HG03159 (cell line): ENCODE measurements at regions not wholly inside any gene's neighbourhood (a gene's known extent, or its start where the extent isn't known, plus 50 kb on each side); places are given as distances from the start of the nearest gene placed in this dataset.
A peak's percentile ranks its signal among the peaks of the same experiment; 100 is the strongest.

Experiments used
- ATAC-seq: cut with Tn5 transposase; IDR thresholded peaks from one replicate; pipeline ENCODE4 v1.9.1; 2021; ENCODE audit warnings: mild to moderate bottlenecking, moderate library complexity; ENCODE audit not compliant: unreplicated experiment

DNA sequence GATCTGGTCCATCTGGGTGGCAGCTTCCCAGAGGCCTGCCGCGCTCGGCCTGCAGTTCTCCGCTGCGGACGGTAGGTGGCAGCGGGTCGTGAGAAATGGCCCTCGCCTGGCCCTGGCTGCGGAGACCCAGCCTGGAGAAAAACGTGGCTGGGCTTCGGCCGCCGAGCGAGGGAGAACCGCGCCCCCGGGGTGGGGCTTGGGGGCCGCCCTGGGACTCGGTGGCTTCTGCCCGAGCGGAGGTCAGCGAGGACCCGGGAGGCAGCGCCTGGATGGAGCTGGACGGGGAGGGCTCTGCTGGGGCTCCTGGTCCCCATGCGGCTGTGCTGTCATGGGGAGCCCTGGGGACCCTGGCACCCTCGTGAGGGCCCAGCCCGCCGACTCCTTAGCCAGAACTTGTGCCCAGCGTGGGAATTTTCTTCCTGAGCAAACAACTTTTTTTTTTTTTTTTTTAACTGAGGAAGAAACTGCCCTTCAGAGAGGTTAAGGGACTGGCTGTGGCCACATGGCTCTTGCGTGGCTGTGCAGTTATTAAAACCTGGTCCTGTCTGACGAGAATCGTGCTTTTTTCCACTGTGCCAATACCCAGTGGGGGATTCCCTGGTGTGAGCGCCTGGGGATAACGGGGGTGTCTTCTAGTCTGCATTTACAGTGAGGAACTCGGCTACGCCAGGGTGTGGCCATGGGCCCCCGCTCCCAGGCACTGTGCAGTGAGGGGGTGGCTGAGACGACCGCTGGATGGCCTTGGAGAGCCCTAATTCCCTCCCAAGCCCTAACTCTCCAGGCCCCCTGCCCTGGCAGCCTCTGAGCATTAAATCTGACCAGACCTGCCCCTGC, 535.6 kb downstream of the INSC start:
- ATAC-seq = peak; percentile 98

- ATAC-seq = no peak
Observed at GRCh38 chr11:15651033-15651432, 536.3 kb downstream of the INSC start.

DNA sequence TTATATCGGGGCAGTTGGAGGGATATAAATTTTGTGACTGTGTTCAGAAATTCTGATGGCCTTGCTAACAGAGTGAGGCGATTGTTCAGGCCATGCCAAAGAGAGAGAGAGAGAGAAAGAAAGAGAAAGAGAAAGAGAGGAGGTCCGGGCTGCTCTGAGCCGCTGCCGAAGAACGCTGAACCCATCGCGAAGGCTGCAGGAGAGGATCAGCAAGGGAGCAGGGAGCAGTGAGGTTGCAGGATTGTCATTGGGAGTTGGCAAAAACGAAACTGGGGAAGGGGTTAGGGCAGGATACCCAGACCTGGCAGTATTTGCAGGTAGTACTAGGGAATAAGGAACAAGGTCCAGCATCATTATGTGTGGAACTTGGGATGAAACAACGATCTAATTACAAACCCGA, 537.1 kb downstream of the INSC start:
- no peak for ATAC-seq

DNA sequence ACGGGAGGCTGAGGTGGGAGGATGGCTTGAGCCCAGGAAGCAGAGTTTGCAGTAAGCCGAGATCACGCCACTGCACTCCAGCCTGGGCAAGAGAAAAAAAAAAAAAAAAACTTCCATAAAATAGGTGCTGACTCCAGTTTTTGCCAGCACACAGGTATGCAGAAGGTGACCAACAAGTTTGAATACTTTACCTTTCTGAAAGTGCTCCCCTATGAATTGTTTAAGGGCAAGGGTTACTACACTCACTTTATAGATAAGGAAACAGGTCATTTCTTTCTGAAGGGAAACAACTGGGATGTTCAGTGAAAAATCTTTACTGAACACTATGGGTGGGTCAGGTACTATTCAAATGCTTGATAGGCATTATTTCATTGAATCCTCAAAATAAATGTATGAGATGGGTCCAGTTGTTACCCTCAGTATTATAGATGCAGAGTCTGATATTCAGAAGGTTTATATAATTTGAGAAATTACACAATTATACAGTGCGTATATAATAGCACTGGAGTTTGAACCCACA, 538.5 kb downstream of the INSC start:
- ATAC-seq = no peak

DNA sequence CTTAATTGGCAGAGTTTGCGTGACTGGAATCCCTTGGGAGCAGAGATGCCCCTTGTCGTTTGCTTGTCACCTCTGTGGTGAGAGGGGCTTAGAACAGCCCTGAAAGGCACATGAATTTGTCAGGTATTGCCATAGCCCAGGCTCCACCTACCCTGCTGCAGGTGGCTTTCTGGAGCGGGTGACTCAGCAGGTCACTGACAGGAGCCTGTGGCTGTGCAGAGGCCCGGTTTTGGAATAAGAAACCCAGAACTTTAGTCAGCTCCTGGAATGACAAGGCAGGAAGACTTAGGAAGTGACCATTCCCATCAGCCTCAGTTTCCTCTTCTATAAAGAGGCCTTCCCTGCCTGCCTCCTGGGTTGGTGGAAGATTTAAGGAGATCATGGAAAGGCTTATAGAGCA, 539.7 kb downstream of the INSC start:
- no peak for ATAC-seq

DNA sequence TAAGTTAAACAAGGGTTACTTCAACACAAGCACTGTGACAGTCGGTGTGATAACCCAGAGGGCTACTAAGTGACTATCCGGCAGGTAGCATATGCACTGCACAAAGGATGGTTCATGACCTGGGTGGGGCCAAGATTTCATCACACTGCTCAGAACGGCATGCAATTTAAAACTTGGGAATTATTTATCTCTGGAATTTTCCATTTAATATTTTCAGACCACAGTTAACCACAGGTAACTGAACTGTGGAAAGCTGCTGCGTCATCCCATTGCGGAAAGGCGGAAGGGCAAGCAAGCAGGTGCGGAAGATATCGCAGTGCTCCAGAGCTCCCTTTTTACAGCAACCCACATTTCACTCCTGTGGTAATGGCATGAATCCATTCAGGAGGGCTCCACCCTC, 540.8 kb downstream of the INSC start:
- no peak for ATAC-seq

DNA sequence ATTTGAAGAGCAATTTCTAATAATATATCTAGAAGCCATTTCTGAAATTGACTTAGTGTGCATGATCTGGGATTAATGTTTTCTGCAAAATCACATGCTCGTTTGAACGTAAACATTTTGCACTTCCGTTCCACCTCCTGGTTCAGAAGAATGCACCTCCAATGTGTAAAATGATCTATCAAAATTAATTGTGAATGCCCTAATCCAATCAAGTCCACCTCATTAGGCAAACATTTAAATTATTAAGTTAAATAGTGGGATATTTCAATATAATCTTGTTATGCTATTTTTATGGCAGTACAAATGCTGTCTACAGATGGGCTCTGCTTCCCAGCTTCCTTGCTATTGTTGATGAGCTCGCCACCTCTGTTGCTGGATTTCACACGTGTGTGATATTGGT, 542.5 kb downstream of the INSC start:
- no peak for ATAC-seq

DNA sequence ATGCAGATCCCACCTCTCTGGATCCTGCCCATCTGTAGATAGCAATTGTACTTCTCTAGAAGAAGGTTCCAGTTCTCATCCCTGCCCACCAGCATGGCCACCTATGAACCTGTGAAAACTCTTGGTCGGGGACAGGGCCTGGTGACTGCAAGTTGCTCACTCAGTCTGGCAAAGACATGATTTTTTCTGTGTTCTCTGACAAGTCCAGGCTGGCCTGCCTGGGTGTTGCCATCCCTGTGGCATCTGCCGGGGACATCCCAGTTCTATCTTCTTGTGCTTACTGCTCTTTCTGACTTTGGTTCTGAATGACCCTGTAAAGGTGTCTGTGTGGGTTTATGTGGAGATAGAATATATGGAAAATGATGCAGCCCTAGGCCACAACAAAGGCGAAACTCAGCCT, 545.8 kb downstream of the INSC start:
- ATAC-seq = no peak

DNA sequence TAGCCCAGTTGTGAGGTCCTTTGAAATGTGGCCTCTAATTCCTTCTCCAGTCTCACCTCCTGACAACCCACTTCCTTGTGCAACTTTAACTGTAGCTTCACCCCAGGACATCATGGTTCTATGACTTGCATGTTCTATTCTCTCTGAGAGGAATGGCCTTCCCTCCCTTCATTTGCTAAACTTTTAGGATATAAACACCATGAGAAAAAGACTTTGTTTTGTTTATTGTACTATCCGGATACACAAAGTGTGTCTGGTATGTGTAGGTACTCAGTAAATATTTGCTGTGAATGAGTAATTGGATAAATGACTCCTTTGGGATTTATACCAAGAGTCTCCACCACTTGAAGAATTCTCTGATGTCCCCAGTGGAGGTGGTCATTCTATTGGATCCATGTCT, 547.6 kb downstream of the INSC start:
- ATAC-seq = no peak

DNA sequence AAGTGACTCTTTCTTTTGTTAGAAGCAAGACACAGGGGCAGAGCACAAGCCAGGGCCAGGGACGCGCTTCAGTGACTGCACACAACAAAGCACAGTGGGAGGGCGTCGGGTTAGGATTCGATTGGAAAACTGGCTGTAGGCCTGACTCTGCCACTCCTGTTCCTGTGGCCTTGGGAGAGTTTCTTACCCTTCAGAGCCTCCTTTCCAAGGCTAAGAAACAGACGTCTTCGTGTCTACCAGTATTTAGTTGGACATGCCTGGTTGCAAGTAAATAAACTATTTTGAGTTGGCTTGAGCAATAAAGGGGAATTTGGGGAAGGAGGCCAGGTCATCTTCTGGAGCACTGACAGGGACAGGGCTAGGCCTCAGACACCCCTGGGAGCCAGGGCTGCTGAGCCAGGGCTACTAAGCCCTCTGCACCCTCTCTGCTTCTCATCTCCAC, 549.1 kb downstream of the INSC start:
- ATAC-seq = no peak

- ATAC-seq = no peak
Observed at GRCh38 chr11:15665368-15665871, 550.7 kb downstream of the INSC start.

DNA sequence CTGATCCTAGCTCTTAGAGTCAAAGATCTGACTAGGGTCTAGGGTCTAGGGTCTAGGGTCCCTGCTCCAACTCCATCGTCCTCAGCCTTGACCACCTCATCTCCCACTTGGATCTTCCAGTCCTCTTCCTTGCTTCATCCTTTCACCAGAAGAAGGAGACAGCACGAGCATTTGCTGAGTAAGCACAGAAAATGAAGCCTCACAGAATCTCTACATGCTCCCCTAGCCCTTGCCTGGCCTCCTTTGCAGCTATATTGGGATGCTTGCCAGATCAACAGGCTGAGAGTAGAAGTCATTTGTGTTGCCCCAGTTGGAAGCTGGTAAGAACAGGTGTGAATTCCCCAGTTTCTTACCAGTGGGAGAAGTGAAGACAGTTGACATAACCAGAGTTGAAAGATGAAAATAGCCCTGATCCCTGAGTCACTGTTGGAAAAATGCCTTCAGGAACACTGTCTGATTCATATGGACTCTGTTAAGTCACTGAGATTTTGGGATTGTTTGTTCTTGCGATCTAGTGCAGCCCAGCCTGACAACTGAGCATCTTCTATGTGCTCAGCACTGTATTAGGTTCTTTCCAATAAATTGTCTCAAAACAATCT, 552.5 kb downstream of the INSC start:
- no peak for ATAC-seq

DNA sequence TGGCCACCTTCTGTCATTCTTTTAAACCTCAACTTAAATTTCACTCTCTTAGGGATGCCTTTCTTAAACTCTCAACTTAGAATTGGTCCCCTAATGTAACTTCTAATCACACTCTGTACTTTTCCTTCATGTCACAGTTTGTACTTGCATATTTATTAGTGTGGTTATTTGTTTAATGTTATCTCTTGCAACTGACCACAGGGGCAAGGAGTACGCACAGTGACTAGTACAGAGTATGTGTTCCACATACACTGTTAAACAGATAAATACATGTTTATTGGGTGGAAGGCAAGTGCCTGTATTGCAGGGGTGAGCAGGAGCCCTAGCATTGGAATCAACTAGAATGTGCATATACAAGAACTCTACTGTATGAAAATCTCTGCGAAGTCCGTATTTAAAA, 554.0 kb downstream of the INSC start:
- ATAC-seq = no peak

DNA sequence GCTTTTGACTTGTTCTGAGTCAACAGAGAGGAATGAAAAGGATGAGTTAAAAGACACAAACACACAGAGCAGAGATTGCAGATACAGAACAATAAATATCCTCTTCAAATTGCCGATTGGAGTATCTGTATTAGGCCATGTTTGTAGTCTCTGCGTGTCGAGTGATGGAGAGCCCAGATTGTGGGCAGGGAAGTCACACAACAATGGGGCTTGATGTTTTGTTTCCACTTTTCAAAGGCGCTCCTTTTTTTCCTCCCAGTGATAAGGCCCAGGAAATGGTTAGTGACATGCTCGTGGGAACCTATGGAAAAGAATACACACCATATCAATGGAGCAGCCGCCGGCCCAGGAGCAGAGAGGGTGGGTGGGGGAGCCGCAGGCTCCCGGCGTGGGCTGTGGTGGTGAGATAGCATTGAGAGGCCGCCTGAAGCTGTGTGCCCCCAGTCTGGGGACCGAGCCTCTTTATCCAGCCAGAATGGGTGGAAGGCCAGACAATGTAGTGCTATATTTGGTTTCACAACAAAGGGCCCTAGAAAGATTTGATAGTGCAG, 555.9 kb downstream of the INSC start:
- ATAC-seq = no peak

GRCh38 chr11:15671216-15671615, 556.5 kb downstream of the INSC start:
- ATAC-seq = no peak

DNA sequence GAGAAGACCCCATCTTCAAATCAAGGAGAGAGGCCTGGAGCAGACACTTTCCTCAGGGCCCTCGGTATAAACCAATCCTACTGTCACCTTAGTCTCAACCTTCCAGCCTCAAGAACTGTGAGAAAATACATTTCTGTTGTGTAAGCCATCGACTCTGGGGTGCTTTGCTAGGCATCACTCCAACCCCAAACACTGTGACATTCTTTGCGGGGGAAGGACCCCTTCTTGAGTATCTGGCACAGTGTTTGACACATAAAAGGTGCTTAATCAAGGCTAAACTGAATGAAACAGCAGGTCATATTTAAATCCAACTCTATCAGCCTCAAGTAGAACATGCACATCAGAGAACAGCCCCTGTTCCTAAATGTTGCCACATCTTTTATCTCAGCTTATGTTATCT, 558.1 kb downstream of the INSC start:
- ATAC-seq = no peak

- no peak for ATAC-seq
Observed at GRCh38 chr11:15673408-15673831, 558.7 kb downstream of the INSC start.

- ATAC-seq = no peak
Observed at GRCh38 chr11:15674756-15675155, 560.0 kb downstream of the INSC start.

GRCh38 chr11:15675683-15676082, 561.0 kb downstream of the INSC start:
- ATAC-seq = no peak

- no peak for ATAC-seq
Observed at GRCh38 chr11:15677181-15677580, 562.5 kb downstream of the INSC start.

GRCh38 chr11:15683528-15683927, 568.8 kb downstream of the INSC start:
- no peak for ATAC-seq

DNA sequence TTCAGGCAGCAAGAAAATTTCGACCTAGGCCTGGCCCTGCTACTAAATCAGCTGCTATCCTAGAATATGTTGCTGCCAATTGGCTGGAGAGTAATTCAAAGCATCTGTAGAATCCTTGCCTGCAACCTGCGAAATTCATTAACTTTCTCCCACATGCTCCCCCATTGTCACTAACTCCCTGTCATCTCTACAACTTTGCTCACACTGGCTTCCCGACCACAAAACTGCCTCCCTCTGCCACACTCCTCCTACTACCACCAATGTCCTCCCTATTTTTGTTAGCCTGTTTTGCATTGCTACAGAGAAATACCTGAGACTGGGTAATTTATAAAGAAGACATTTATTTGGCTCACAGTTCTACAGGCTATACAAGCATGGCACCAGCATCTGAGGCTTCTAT, 570.6 kb downstream of the INSC start:
- no peak for ATAC-seq
